Inflammatory macrophage (primary cell): ENCODE measurements at regions not wholly inside any gene's neighbourhood (a gene's known extent, or its start where the extent isn't known, plus 50 kb on each side); places are given as distances from the start of the nearest gene placed in this dataset.
"Not testable (repeated sequence)": the region's sequence is repeated elsewhere in the genome, so short reads cannot be mapped to it uniquely, and the experiment has no call there.

Source experiments
- DNase-seq, 2 donors: peaks; one replicate each; pipeline ENCODE4 v3.0.0-alpha.2; 2020 to 2022

GRCh38 chr3:70621451-70621850 is 309.0 kb upstream of the MDFIC2 start:
- no peak for DNase-seq

GRCh38 chr3:70620956-70621355 is 308.5 kb upstream of the MDFIC2 start:
- no peak for DNase-seq

GRCh38 chr3:70620367-70620766 is 307.9 kb upstream of the MDFIC2 start:
- no peak for DNase-seq

GRCh38 chr3:70618151-70618550 is 305.7 kb upstream of the MDFIC2 start:
- no peak for DNase-seq

GRCh38 chr3:70617349-70617748 is 304.9 kb upstream of the MDFIC2 start:
- DNase-seq, result not testable (repeated sequence)

- no peak for DNase-seq
Measured at GRCh38 chr3:70615286-70615685, 302.8 kb upstream of the MDFIC2 start.

- DNase-seq, result no peak
Measured at GRCh38 chr3:70614111-70614510, 301.7 kb upstream of the MDFIC2 start.

GRCh38 chr3:70612920-70613319 is 300.5 kb upstream of the MDFIC2 start:
- DNase-seq, result no peak

- DNase-seq, result not testable (repeated sequence)
Measured at GRCh38 chr3:70611667-70612277, 299.3 kb upstream of the MDFIC2 start.

- no peak for DNase-seq
Measured at GRCh38 chr3:70608434-70608833, 296.0 kb upstream of the MDFIC2 start.

- DNase-seq, result no peak
Measured at GRCh38 chr3:70607469-70607868, 295.0 kb upstream of the MDFIC2 start.

GRCh38 chr3:70606018-70606417 is 293.6 kb upstream of the MDFIC2 start:
- no peak for DNase-seq

GRCh38 chr3:70603103-70603502 is 290.7 kb upstream of the MDFIC2 start:
- no peak for DNase-seq

- DNase-seq, result no peak
Measured at GRCh38 chr3:70597312-70597711, 284.9 kb upstream of the MDFIC2 start.

- no peak for DNase-seq
Measured at GRCh38 chr3:70583682-70584081, 271.2 kb upstream of the MDFIC2 start.

GRCh38 chr3:70582803-70583202 is 270.4 kb upstream of the MDFIC2 start:
- DNase-seq, result no peak

GRCh38 chr3:70580021-70580420 is 267.6 kb upstream of the MDFIC2 start:
- no peak for DNase-seq

GRCh38 chr3:70571696-70572095 is 259.3 kb upstream of the MDFIC2 start:
- DNase-seq, result no peak

GRCh38 chr3:70570584-70570983 is 258.1 kb upstream of the MDFIC2 start:
- DNase-seq, result no peak

GRCh38 chr3:70568626-70569025 is 256.2 kb upstream of the MDFIC2 start:
- DNase-seq, result no peak

GRCh38 chr3:70565861-70566260 is 253.4 kb upstream of the MDFIC2 start:
- no peak for DNase-seq

GRCh38 chr3:70564552-70564951 is 252.1 kb upstream of the MDFIC2 start:
- no peak for DNase-seq

- DNase-seq, result no peak
Measured at GRCh38 chr3:70561796-70562195, 249.4 kb upstream of the MDFIC2 start.

GRCh38 chr3:70558956-70559355 is 246.5 kb upstream of the MDFIC2 start:
- DNase-seq, result no peak

GRCh38 chr3:70557976-70558375 is 245.5 kb upstream of the MDFIC2 start:
- DNase-seq, result no peak
